Liver (tissue), 8 donors: ENCODE measurements at regions not wholly inside any gene's neighbourhood (a gene's known extent, or its start where the extent isn't known, plus 50 kb on each side); places are given as distances from the start of the nearest gene placed in this dataset.

Source experiments
- DNase-seq: peaks from one replicate; pipeline ENCODE4 v3.0.0-alpha.2; 2017; ENCODE audit warnings: low spot score
- H3K27ac ChIP-seq, 2 donors: one replicate each; pipeline ENCODE4 v1.7.0; 2013; ENCODE audit warnings: inconsistent platforms in 2 of 2, low read length in 2 of 2, control low read depth in 1 of 2, low read depth in 1 of 2, mild to moderate bottlenecking in 1 of 2
- H3K27me3 ChIP-seq, 4 donors: one replicate each; pipeline versions ENCODE4 v1.6.1 to v1.7.0; 2013; ENCODE audit warnings: low read length in 3 of 4, inconsistent platforms in 1 of 4, mild to moderate bottlenecking in 1 of 4, moderate library complexity in 1 of 4; ENCODE audit not compliant: control insufficient read depth in 4 of 4, insufficient read depth in 4 of 4
- H3K36me3 ChIP-seq, 4 donors: one replicate each; pipeline versions ENCODE4 v1.6.1 to v1.7.0; 2013; ENCODE audit warnings: low read length in 3 of 4, mild to moderate bottlenecking in 3 of 4, low read depth in 1 of 4, moderate library complexity in 1 of 4; ENCODE audit not compliant: control insufficient read depth in 4 of 4, insufficient read depth in 3 of 4
- H3K4me1 ChIP-seq, 4 donors: one replicate each; pipeline versions ENCODE4 v1.6.1 to v1.7.0; 2013; ENCODE audit warnings: low read length in 3 of 4, mild to moderate bottlenecking in 3 of 4, moderate library complexity in 1 of 4; ENCODE audit not compliant: control insufficient read depth in 4 of 4, insufficient read depth in 4 of 4
- H3K4me3 ChIP-seq, 3 donors: one replicate each; pipeline versions ENCODE4 v1.6.1 to v1.7.0; 2013; ENCODE audit warnings: low read length in 3 of 3, control low read depth in 1 of 3, low read depth in 1 of 3, mild to moderate bottlenecking in 1 of 3
- H3K9ac ChIP-seq, 2 donors: one replicate each; pipeline ENCODE4 v1.7.0; 2013; ENCODE audit warnings: low read length in 2 of 2, mild to moderate bottlenecking in 2 of 2, moderate library complexity in 2 of 2, control low read depth in 1 of 2, low read depth in 1 of 2
- H3K9me3 ChIP-seq, 4 donors: one replicate each; pipeline versions ENCODE4 v1.6.1 to v1.7.0; 2013; ENCODE audit warnings: low read length in 3 of 4; ENCODE audit not compliant: control insufficient read depth in 4 of 4
- EGR1 ChIP-seq, 2 donors: IDR thresholded peaks; 2 replicates each; pipeline ENCODE4 v1.6.1; 2016 to 2018; ENCODE audit warnings: antibody characterized with exemption in 2 of 2, low read depth in 2 of 2
- FOXA1 ChIP-seq: IDR thresholded peaks from 2 replicates; pipeline ENCODE4 v1.6.1; 2016; ENCODE audit warnings: antibody characterized with exemption
- FOXA2 ChIP-seq: IDR thresholded peaks from 2 replicates; pipeline ENCODE4 v1.6.1; 2016; ENCODE audit warnings: antibody characterized with exemption
- GABPA ChIP-seq, 2 donors: IDR thresholded peaks in 1 of 2; conservative IDR thresholded peaks in 1 of 2; 2 replicates each; pipeline ENCODE4 v1.6.1; 2016; ENCODE audit warnings: antibody characterized with exemption in 2 of 2, mild to moderate bottlenecking in 1 of 2, moderate library complexity in 1 of 2
- HNF4A ChIP-seq, 2 donors: conservative IDR thresholded peaks; 2 replicates each; pipeline ENCODE4 v1.6.1; 2016; ENCODE audit warnings: antibody characterized with exemption in 2 of 2, mild to moderate bottlenecking in 2 of 2
- HNF4G ChIP-seq: IDR thresholded peaks from 2 replicates; pipeline ENCODE4 v1.6.1; 2016; ENCODE audit warnings: antibody characterized with exemption
- JUND ChIP-seq, 2 donors: IDR thresholded peaks; 2 replicates each; pipeline ENCODE4 v1.6.1; 2016; ENCODE audit warnings: antibody characterized with exemption in 2 of 2
- NR2F2 ChIP-seq: IDR thresholded peaks from 2 replicates; pipeline ENCODE4 v1.6.1; 2016; ENCODE audit warnings: antibody characterized with exemption
- RAD21 ChIP-seq, 2 donors: IDR thresholded peaks; 2 replicates each; pipeline ENCODE4 v1.6.1; 2016; ENCODE audit warnings: antibody characterized with exemption in 2 of 2, mild to moderate bottlenecking in 2 of 2
- RXRA ChIP-seq, 2 donors: IDR thresholded peaks; 2 replicates each; pipeline ENCODE4 v1.6.1; 2017 to 2018; ENCODE audit warnings: antibody characterized with exemption in 2 of 2, mild to moderate bottlenecking in 1 of 2
- SP1 ChIP-seq: IDR thresholded peaks from 2 replicates; pipeline ENCODE4 v1.6.1; 2018; ENCODE audit warnings: antibody characterized with exemption, mild to moderate bottlenecking
- TAF1 ChIP-seq: conservative IDR thresholded peaks from 2 replicates; pipeline ENCODE4 v1.6.1; 2016; ENCODE audit warnings: antibody characterized with exemption, mild to moderate bottlenecking
- YY1 ChIP-seq: IDR thresholded peaks from 2 replicates; pipeline ENCODE4 v1.6.1; 2016; ENCODE audit warnings: antibody characterized with exemption, mild to moderate bottlenecking
- WGBS: extraction: QIAGEN DNeasy Blood & Tissue Kit; methylation state at CpG from one replicate; pipeline ENCODE4 v1.1.7; 2013; 5-methylcytosine and 5-hydroxymethylcytosine counted together
- TF ChIP-seq, protein P1 (sequence below): fragments of 150-350 bp; IDR thresholded peaks from 2 replicates; pipeline ENCODE4 v1.5.1; 2017; ENCODE audit warnings: improper control_type of control experiment, low read depth, low read length; ENCODE audit not compliant: missing input control
- TF ChIP-seq, protein P2 (sequence below): IDR thresholded peaks from 2 replicates; pipeline ENCODE4 v1.6.1; 2016; ENCODE audit warnings: antibody characterized with exemption
- TF ChIP-seq, protein P3 (sequence below): IDR thresholded peaks from 2 replicates; pipeline ENCODE4 v1.6.1; 2016; ENCODE audit warnings: antibody characterized with exemption, mild to moderate bottlenecking
- donor health status: healthy.
- donor health status: healthy.
- donor health status: healthy.
- donor health status: healthy.
- donor health status: healthy.

DNA sequence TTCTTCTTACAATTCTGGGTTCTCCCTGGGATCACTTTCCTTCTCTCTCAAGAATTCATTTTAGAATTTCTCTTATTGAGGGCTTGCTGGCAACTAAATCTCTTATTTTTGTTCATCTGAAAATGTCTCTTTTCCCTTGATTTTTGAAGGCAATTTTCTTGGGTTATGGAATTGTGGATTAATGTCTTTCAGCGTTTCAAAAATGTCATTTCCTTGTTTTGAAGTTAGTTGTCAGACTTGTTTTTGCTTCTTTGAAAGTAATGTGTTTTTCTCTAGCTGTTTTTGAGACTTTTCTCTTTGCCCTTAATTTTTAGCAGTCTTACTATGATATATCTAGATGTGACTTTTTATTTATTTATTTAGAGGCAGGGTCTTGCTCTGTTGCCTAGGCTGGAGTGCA is 205.7 kb downstream of the CHIC2 start:
- Histone ChIP-seq H3K9ac (no peak overlapping the region), H3K4me1 (no peaks in the 10 kb centered on the region), H3K36me3 (no peaks in the 10 kb centered on the region), H3K4me3 (no peak overlapping the region), H3K9me3 (no peaks in the 10 kb centered on the region), H3K27me3 (no peaks in the 10 kb centered on the region), H3K27ac (no peak overlapping the region)
- TF ChIP-seq, protein P1, sequence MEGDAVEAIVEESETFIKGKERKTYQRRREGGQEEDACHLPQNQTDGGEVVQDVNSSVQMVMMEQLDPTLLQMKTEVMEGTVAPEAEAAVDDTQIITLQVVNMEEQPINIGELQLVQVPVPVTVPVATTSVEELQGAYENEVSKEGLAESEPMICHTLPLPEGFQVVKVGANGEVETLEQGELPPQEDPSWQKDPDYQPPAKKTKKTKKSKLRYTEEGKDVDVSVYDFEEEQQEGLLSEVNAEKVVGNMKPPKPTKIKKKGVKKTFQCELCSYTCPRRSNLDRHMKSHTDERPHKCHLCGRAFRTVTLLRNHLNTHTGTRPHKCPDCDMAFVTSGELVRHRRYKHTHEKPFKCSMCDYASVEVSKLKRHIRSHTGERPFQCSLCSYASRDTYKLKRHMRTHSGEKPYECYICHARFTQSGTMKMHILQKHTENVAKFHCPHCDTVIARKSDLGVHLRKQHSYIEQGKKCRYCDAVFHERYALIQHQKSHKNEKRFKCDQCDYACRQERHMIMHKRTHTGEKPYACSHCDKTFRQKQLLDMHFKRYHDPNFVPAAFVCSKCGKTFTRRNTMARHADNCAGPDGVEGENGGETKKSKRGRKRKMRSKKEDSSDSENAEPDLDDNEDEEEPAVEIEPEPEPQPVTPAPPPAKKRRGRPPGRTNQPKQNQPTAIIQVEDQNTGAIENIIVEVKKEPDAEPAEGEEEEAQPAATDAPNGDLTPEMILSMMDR, result no peak
- TF ChIP-seq YY1, result no peak
- no peak for TF ChIP-seq SP1
- no peak for TF ChIP-seq RAD21 (IDR thresholded peaks at IDR 0.05)
- no peak for TF ChIP-seq TAF1
- TF ChIP-seq FOXA1, result no peak
- no peak for TF ChIP-seq RXRA (IDR thresholded peaks at IDR 0.05)
- no peak for TF ChIP-seq HNF4A (conservative IDR thresholded peaks at IDR 0.05)
- no peak for TF ChIP-seq FOXA2
- TF ChIP-seq, protein P2, sequence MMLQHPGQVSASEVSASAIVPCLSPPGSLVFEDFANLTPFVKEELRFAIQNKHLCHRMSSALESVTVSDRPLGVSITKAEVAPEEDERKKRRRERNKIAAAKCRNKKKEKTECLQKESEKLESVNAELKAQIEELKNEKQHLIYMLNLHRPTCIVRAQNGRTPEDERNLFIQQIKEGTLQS, result no peak
- TF ChIP-seq HNF4G, result no peak
- TF ChIP-seq GABPA (IDR thresholded peaks at IDR 0.05 in 1 of 2, conservative IDR thresholded peaks at IDR 0.05 in 1 of 2), result no peak
- TF ChIP-seq, protein P3, sequence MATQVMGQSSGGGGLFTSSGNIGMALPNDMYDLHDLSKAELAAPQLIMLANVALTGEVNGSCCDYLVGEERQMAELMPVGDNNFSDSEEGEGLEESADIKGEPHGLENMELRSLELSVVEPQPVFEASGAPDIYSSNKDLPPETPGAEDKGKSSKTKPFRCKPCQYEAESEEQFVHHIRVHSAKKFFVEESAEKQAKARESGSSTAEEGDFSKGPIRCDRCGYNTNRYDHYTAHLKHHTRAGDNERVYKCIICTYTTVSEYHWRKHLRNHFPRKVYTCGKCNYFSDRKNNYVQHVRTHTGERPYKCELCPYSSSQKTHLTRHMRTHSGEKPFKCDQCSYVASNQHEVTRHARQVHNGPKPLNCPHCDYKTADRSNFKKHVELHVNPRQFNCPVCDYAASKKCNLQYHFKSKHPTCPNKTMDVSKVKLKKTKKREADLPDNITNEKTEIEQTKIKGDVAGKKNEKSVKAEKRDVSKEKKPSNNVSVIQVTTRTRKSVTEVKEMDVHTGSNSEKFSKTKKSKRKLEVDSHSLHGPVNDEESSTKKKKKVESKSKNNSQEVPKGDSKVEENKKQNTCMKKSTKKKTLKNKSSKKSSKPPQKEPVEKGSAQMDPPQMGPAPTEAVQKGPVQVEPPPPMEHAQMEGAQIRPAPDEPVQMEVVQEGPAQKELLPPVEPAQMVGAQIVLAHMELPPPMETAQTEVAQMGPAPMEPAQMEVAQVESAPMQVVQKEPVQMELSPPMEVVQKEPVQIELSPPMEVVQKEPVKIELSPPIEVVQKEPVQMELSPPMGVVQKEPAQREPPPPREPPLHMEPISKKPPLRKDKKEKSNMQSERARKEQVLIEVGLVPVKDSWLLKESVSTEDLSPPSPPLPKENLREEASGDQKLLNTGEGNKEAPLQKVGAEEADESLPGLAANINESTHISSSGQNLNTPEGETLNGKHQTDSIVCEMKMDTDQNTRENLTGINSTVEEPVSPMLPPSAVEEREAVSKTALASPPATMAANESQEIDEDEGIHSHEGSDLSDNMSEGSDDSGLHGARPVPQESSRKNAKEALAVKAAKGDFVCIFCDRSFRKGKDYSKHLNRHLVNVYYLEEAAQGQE, result no peak
- no peak for TF ChIP-seq EGR1 (IDR thresholded peaks at IDR 0.05; ENCODE audit: low read depth in 2 of 2)
- no peak for TF ChIP-seq NR2F2
- no peak for DNase-seq
- WGBS, result 89% methylated on average over 1 of the region's 1 CpG

DNA sequence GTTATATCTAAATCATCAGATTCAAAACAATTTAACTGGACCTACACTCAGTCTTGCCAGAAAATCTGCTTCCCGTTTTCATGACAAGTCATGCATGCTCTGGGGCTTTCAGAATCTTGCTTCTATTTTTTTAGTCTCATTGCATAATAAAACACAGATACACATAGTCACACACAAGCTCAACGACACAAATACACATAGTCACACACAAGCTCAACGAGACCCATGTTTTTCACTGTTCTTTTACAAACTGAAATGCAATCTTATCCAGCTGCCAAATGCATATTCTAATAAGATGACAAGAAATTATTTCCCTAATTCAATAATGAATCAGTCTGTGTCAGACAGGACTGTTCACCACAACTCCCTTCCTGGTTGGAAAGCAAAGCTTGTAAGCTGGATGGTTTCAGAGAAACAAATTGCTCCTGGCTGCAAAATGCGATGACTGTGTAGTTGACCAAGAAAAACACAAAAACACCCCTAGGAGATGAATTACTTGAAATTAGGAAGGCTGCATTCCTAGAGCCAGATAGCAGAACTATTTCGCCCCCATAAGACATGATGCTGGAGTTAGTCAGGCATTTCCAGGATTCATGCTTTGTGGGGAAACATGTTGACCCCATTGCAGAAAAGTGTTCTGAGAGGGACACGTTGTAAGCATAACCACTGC is 208.7 kb downstream of the CHIC2 start:
- no peaks in the 10 kb centered on the region for H3K36me3 ChIP-seq
- H3K4me1 ChIP-seq, result no peaks in the 10 kb centered on the region
- DNase-seq, result no peak
- H3K9me3 ChIP-seq, result no peaks in the 10 kb centered on the region
- no peak overlapping the region for H3K27ac ChIP-seq
- no peak overlapping the region for H3K9ac ChIP-seq
- no peak for TF ChIP-seq NR2F2
- no peak for TF ChIP-seq FOXA2
- TF ChIP-seq, protein P1, result no peak
- no peak for TF ChIP-seq JUND (IDR thresholded peaks at IDR 0.05)
- no peak overlapping the region for H3K4me3 ChIP-seq
- H3K27me3 ChIP-seq, result no peaks in the 10 kb centered on the region
- WGBS, result 74% methylated on average over 6 of the region's 6 CpGs
